ENCODE measurements at regions not wholly inside any gene's neighbourhood (a gene's known extent, or its start where the extent isn't known, plus 50 kb on each side); places are given as distances from the start of the nearest gene placed in this dataset.

DNA sequence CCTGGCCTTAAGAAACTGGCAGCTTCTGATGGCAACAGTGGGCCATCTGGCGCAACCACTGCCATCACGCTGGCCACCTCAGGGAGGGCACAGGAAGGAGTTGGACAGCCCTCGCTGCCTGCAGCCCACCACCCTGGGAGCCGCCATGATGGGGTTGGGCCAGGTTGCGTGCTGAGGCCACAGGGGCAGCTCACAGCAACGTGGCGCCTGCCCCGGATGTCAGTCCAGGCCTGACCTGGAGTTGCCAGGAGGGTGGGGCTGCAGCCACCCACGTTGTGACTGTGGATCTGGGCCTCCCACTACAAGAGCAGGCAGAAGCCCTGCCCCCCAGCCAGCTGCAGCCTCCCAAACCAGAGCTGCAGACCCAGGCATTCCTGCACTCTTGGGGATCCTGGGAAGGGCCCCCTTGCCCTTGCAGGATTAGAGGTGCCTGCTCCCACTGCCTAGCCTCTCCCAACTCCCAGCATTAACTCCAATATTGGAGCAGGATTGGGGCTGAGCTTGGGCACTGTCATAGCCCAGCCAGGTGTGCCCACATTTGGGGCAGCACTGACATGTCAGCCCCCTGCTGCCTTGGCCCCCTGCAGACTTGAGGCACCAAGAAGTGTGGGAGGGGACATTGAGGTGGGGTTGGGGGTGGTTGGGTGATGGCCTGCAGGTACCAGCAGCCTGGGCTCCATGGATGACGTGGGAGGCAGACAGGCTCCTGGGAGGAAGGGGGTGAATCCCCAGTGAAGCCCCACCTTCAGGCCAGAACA, 468.9 kb upstream of the CCDC54 start:
- TF ChIP-seq YY1 (IDR thresholded peaks at IDR 0.05) (no peak), CTCF (IDR thresholded peaks at IDR 0.05; ENCODE audit: low read depth, low read length, missing input control) (no peak), GABPA (IDR thresholded peaks at IDR 0.05 in 1 of 2, conservative IDR thresholded peaks at IDR 0.05 in 1 of 2) (no peak), TAF1 (conservative IDR thresholded peaks at IDR 0.05) (no peak), MAX (IDR thresholded peaks at IDR 0.05) (no peak)
- TF ChIP-seq, protein P1, sequence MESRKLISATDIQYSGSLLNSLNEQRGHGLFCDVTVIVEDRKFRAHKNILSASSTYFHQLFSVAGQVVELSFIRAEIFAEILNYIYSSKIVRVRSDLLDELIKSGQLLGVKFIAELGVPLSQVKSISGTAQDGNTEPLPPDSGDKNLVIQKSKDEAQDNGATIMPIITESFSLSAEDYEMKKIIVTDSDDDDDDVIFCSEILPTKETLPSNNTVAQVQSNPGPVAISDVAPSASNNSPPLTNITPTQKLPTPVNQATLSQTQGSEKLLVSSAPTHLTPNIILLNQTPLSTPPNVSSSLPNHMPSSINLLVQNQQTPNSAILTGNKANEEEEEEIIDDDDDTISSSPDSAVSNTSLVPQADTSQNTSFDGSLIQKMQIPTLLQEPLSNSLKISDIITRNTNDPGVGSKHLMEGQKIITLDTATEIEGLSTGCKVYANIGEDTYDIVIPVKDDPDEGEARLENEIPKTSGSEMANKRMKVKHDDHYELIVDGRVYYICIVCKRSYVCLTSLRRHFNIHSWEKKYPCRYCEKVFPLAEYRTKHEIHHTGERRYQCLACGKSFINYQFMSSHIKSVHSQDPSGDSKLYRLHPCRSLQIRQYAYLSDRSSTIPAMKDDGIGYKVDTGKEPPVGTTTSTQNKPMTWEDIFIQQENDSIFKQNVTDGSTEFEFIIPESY (IDR thresholded peaks at IDR 0.05): no peak

All from liver (tissue), 3 donors.